Mononuclear cell (primary cell): ENCODE measurements at regions not wholly inside any gene's neighbourhood (a gene's known extent, or its start where the extent isn't known, plus 50 kb on each side); places are given as distances from the start of the nearest gene placed in this dataset.
"Not testable (repeated sequence)": the region's sequence is repeated elsewhere in the genome, so short reads cannot be mapped to it uniquely, and the experiment has no call there.

ENCODE experiments used
- H3K27me3 ChIP-seq: 2 replicates; pipeline ENCODE4 v1.6.0; 2011; ENCODE audit warnings: low read length, control low read depth; ENCODE audit not compliant: insufficient read depth
- H3K4me1 ChIP-seq: 2 replicates; pipeline ENCODE4 v1.5.1; 2011; ENCODE audit warnings: mild to moderate bottlenecking, low read length, control low read depth; ENCODE audit not compliant: insufficient read depth
- H3K4me3 ChIP-seq: 2 replicates; pipeline ENCODE4 v1.5.1; 2011; ENCODE audit warnings: mild to moderate bottlenecking, low read length, moderate library complexity
- H3K9me3 ChIP-seq: 2 replicates; pipeline ENCODE4 v1.5.1; 2011; ENCODE audit warnings: low read depth, mild to moderate bottlenecking, control low read depth, low read length

GRCh38 chr5:1601565-1601964, 77.8 kb upstream of the LPCAT1 start:
- not testable (repeated sequence) for H3K9me3 ChIP-seq, H3K4me3 ChIP-seq, H3K4me1 ChIP-seq, H3K27me3 ChIP-seq

- not testable (repeated sequence) for H3K9me3 ChIP-seq, H3K4me1 ChIP-seq, H3K4me3 ChIP-seq, H3K27me3 ChIP-seq
Observed at GRCh38 chr5:1598950-1599737, 75.4 kb upstream of the LPCAT1 start.

- not testable (repeated sequence) for H3K27me3 ChIP-seq, H3K4me3 ChIP-seq, H3K9me3 ChIP-seq, H3K4me1 ChIP-seq
Observed at GRCh38 chr5:1597093-1597473, 73.3 kb upstream of the LPCAT1 start.

- H3K9me3 ChIP-seq, H3K4me3 ChIP-seq, H3K27me3 ChIP-seq: not testable (repeated sequence)
Observed at GRCh38 chr5:1596462-1597092, 72.8 kb upstream of the LPCAT1 start.

GRCh38 chr5:1594357-1595106, 70.8 kb upstream of the LPCAT1 start:
- Histone ChIP-seq H3K9me3 (no peaks in the 10 kb centered on the region), H3K4me1 (peaks cover 7% of the 10 kb centered on the region), H3K4me3 (peak overlapping the region; percentile 39), H3K27me3 (no peaks in the 10 kb centered on the region)

More at GRCh38 chr5:1596462-1597092, 72.8 kb upstream of the LPCAT1 start:
- H3K4me1 ChIP-seq = not testable (repeated sequence)

GRCh38 chr5:1593903-1594356, 70.2 kb upstream of the LPCAT1 start:
- no peaks in the 10 kb centered on the region for H3K9me3 ChIP-seq
- peak overlapping the region; percentile 39 for H3K4me3 ChIP-seq
- peaks cover 7% of the 10 kb centered on the region for H3K4me1 ChIP-seq

GRCh38 chr5:1588071-1588694, 64.4 kb upstream of the LPCAT1 start:
- H3K9me3 ChIP-seq, H3K4me1 ChIP-seq, H3K4me3 ChIP-seq, H3K27me3 ChIP-seq: not testable (repeated sequence)

More at GRCh38 chr5:1593903-1594356, 70.2 kb upstream of the LPCAT1 start:
- no peaks in the 10 kb centered on the region for H3K27me3 ChIP-seq

- not testable (repeated sequence) for H3K4me1 ChIP-seq, H3K4me3 ChIP-seq, H3K9me3 ChIP-seq, H3K27me3 ChIP-seq
Observed at GRCh38 chr5:1583081-1583875, 59.5 kb upstream of the LPCAT1 start.

GRCh38 chr5:1579389-1579788, 55.6 kb upstream of the LPCAT1 start:
- not testable (repeated sequence) for H3K9me3 ChIP-seq, H3K27me3 ChIP-seq, H3K4me3 ChIP-seq, H3K4me1 ChIP-seq

- not testable (repeated sequence) for H3K4me3 ChIP-seq, H3K9me3 ChIP-seq, H3K4me1 ChIP-seq, H3K27me3 ChIP-seq
Observed at GRCh38 chr5:1576851-1577250, 53.1 kb upstream of the LPCAT1 start.

- not testable (repeated sequence) for H3K9me3 ChIP-seq, H3K27me3 ChIP-seq, H3K4me1 ChIP-seq, H3K4me3 ChIP-seq
Observed at GRCh38 chr5:1575991-1576714, 52.4 kb upstream of the LPCAT1 start.

- not testable (repeated sequence) for H3K9me3 ChIP-seq, H3K4me1 ChIP-seq
Observed at GRCh38 chr5:1575491-1575890, 51.7 kb upstream of the LPCAT1 start.

GRCh38 chr5:1574023-1574318, 50.2 kb upstream of the LPCAT1 start:
- H3K4me1 ChIP-seq, H3K27me3 ChIP-seq, H3K4me3 ChIP-seq, H3K9me3 ChIP-seq: not testable (repeated sequence)

More at GRCh38 chr5:1575491-1575890, 51.7 kb upstream of the LPCAT1 start:
- not testable (repeated sequence) for H3K27me3 ChIP-seq, H3K4me3 ChIP-seq
